C4-2B (cell line): ENCODE measurements at regions not wholly inside any gene's neighbourhood (a gene's known extent, or its start where the extent isn't known, plus 50 kb on each side); places are given as distances from the start of the nearest gene placed in this dataset.

Experiments
- H3K27ac ChIP-seq: fragments of 450-650 bp; 2 replicates; pipeline ENCODE4 v1.5.1; 2017
- ZFX ChIP-seq: fragments of 450-650 bp; IDR thresholded peaks from 2 replicates; pipeline ENCODE4 v1.6.1; 2017
- TF ChIP-seq, protein P1 (sequence below): fragments of 450-650 bp; conservative IDR thresholded peaks from 2 replicates; pipeline ENCODE4 v1.5.1; 2017; ENCODE audit warnings: mild to moderate bottlenecking

DNA sequence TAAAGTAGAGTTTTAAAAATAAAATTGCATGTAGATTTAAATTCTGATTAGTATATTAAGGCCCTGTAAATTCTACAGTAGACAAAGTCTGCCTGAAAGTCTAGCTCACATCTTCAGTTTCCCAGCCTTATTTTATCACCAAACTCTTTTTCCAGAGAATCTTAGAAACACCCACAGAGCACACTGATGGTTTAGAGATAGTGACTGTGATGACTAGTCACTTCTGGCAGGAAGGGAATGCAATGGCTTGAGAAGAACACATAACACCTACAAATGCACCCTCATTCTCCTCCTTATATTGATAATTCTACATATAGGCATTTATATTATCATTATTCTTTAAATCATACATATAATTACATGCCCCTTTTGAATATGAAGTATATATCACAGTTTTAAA is 232.9 kb downstream of the ARAP2 start:
- no peak overlapping the region for H3K27ac ChIP-seq
- no peak for TF ChIP-seq ZFX
- TF ChIP-seq, protein P1, sequence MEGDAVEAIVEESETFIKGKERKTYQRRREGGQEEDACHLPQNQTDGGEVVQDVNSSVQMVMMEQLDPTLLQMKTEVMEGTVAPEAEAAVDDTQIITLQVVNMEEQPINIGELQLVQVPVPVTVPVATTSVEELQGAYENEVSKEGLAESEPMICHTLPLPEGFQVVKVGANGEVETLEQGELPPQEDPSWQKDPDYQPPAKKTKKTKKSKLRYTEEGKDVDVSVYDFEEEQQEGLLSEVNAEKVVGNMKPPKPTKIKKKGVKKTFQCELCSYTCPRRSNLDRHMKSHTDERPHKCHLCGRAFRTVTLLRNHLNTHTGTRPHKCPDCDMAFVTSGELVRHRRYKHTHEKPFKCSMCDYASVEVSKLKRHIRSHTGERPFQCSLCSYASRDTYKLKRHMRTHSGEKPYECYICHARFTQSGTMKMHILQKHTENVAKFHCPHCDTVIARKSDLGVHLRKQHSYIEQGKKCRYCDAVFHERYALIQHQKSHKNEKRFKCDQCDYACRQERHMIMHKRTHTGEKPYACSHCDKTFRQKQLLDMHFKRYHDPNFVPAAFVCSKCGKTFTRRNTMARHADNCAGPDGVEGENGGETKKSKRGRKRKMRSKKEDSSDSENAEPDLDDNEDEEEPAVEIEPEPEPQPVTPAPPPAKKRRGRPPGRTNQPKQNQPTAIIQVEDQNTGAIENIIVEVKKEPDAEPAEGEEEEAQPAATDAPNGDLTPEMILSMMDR, result no peak

DNA sequence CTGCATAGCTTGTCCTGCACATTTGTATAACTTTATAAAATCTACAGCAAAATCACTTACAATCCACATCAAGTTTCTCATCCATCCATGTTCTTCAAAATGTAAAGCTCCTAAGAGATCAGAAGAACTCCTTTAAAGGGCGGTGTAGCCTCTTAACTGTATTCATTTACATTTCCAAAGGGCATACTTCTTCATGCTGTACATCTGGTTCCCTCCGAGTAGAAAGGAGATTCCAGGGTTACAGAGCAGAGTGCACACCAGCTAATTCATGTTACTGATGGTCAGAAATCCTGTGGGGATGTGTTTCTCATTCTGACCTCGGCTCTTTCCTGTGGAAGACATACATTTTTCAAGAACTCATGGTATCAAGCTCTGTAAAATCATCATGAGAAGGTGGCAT is 231.8 kb downstream of the ARAP2 start:
- no peak for TF ChIP-seq ZFX
- TF ChIP-seq, protein P1, result no peak
- no peak overlapping the region for H3K27ac ChIP-seq

DNA sequence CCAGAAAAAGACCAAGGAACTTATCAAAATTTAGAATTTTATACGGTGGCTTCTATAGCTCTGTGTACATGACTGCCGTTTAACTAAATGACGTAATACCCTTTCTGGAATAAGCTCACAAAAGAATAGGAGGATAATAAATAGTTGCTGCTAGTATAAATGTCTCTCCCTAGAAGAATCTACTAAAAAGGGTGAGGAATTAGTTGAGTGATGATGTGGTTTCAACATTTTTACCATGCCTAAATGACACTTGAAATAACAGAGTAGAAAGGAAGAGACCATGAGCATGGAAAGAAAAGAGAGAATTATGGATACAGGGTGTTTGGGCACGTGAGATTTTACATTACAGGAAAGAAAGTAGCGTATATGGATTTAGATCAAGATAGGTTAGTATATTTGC is 231.1 kb downstream of the ARAP2 start:
- no peak overlapping the region for H3K27ac ChIP-seq
- TF ChIP-seq ZFX, result no peak
- TF ChIP-seq, protein P1, result no peak
